GM19035 (cell line): ENCODE measurements at regions not wholly inside any gene's neighbourhood (a gene's known extent, or its start where the extent isn't known, plus 50 kb on each side); places are given as distances from the start of the nearest gene placed in this dataset.

Source experiments
- ATAC-seq: cut with Tn5 transposase; IDR thresholded peaks from one replicate; pipeline ENCODE4 v1.9.1; 2021; ENCODE audit not compliant: unreplicated experiment

DNA sequence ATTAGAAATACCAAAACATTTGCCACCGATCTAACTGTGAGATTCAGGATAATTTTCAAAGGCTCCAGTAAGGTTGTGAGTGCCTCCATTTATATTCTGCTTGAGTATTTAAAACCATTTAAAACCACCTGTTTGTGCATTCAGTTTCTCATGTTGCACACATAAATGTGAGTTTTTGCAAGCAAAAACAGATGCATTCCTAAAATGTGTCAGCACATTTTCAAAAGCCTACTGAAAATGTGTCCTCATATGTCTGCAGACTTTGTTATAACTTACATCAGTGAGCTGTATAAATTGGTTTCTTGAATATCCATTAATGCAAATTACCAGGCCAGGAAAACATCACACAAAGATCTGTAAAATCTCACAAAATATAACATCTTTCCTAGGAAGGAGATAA is 676.6 kb upstream of the EPHA7 start:
- no peak for ATAC-seq

DNA sequence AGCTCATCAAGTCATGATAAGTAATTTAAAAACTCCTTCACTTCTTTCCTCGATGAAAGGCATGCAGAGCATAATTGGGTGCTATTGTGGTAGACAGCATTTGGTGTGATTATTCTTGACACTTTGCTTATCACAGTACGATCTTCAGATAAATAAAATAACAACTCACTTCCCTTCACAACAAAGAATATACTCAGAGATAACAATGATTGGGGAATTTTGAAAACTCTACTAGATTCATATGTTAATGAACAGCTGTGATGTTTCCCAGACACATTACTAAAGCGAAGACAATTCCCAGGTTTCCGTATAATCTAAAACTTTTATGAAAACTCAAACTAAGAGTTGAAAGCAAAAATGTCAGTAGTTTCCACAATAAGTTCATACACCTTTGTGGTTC is 670.6 kb upstream of the EPHA7 start:
- no peak for ATAC-seq

DNA sequence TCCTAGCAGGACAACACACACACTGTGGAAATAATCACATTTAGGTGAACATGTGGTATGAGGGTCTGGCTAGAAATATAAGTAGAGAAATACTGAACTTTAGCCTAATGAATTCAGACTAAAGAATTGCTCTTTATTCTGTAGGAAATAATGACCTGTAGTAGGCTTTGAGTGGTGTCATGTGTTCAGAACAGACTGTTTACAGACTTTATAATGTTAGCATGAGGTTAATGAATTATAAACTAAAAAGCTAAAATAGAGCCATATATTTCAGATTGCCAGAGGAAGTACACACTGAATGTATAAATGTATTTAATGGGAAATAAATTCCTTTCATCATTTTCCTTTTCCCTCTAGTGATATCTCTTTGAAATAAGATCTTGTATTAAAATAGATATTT is 669.5 kb upstream of the EPHA7 start:
- ATAC-seq = no peak

DNA sequence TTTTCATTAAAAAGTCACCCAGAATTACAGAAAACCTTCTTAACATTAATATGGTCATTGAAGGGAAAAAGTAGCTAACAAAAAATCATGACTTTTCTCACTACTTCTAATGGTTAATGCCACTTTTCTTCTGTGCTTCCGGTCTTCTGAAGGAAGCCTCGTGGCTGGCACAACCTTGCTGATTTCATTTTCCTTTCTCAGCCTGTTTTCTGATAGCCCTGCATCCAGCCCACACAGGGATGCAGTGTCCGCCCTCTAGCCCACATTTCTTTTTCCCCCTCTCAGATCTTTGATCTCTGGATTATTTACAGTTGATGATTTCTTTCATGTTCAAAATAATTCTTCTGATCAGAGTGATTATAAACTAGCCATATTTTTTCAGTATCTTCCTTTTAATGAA is 655.4 kb upstream of the EPHA7 start:
- no peak for ATAC-seq

DNA sequence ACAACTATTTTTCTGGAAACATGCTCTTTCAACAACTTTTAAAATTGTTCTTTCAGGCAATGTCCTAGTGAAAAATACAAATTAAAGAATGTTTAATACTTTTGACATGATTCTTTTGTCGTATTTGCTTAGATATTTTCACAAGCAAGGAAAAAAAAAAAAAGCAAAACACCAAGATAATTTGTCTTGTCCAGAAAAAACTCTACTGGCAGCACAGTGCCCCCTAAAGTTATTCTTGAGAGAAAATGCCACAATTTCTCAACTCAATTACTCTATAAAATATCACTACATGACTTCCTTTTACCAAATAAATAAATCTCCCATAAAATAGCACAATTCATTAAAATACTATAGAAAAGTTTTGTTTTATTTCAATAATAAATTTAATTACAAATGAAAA is 652.5 kb upstream of the EPHA7 start:
- ATAC-seq = no peak

DNA sequence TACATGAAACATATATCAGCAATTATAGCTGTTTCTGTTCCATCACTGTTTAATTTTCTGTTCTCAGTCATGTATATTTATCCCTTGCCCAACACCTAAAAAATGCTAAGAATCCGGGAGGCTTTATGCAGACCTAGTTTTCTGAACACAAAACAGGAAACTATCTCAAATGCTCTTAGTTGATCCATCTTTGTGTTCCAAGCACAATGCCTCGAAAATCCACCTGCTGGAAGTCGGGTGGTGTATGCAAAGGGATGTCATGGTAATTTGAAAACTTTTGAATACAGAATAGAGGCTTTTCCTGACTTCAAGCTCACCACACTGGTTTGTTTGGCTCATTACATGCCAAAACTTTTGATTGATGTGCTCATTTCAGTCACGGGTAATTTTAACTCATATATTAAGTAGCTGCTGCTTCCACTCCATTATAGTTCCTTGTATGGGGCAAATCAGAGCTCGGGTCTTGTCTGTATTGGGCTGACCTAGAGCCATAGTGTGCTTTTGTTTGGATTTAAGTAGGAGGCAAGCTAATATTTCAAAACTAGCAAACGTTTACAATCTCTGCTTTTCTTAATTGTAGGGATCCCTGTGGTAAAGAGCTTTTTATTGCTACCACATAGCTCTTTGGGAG is 646.5 kb upstream of the EPHA7 start:
- no peak for ATAC-seq

DNA sequence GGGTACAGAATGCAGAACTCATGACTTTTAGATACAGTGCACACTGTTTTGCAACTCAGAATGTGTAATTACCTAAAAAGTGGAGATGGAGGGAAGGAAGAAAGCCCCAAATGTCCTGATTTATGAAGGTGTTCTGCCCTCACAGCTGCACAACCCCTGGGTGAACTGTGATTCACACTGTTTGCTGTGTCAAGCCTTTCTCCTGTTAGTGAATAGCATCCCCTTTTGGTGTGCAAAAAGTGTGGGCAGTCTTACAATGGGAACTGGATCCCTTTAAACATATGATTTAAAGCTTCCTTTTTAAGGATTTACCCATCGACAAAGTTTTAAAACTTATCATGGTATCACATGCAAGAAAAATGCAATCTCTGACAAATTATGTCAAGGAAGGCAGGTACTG is 633.4 kb upstream of the EPHA7 start:
- ATAC-seq = no peak

DNA sequence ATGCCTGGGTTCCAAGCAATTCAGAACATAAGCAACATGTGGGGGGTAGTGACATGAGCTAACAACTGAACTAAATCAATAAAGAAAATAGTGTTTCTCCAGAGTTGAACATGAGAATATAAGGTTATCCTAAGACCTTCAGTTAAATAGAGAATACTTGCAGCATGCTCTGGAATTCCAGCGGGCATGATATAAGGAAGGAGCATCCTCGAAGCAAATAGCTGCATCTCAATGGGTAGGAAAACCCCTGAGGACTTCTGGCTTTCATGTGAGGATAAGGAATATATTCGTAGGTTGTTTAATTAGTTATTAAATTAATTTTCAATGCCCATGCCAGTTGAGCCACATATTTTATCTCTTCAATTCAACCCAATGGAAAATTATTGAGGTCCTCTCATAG is 631.2 kb upstream of the EPHA7 start:
- ATAC-seq = no peak

DNA sequence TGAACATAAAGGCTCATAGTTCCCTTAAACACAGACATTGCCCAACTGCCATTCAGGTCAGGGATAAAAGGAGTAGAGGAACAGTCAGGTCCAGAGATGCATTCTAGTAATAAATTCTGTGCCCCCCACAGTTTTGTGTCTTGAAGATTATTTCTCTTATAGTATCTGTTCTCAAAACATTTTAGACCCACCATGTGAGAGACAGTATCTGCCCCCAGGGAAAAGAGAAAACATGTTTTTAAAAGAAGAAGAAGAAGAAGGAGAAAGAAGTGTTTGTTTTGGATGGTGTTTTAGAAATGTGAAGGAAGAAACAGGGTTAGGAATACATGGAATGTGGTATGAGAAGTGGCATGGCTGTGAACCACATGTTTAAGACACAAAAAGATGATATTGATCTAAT is 629.6 kb upstream of the EPHA7 start:
- no peak for ATAC-seq

DNA sequence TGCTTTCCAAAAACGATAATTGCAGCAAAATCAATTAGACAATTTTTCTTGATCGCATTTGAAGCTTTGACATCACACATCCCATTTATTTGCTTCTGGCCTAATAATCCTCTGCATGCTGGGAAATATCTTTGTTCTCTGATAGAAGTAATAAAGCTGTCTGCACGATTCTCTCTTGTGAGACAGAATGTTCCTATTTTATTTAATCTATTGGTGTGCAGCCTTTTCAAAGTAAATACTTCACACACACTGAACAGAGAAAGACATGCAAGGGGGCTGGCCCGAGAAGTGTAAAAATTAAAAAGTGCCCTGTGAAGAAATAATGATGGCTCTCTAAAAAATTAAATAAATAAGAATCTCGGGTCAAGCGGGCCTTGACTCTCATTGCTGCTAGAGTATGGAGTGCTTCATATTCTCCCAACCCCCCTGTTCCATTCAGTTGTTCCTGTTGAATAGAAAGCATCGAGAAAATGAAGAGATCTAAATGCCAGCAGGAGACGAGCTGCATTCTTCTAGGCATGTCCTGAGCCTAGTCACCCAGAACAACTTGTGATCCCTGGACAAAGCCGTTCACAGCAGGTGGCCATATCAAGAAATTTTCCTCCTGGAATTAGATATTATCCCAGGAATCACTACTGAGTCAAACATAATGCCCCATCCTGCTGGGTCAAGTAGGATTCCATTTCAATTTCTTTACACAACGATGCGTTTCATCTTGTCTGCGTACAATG is 625.9 kb upstream of the EPHA7 start:
- ATAC-seq = no peak

DNA sequence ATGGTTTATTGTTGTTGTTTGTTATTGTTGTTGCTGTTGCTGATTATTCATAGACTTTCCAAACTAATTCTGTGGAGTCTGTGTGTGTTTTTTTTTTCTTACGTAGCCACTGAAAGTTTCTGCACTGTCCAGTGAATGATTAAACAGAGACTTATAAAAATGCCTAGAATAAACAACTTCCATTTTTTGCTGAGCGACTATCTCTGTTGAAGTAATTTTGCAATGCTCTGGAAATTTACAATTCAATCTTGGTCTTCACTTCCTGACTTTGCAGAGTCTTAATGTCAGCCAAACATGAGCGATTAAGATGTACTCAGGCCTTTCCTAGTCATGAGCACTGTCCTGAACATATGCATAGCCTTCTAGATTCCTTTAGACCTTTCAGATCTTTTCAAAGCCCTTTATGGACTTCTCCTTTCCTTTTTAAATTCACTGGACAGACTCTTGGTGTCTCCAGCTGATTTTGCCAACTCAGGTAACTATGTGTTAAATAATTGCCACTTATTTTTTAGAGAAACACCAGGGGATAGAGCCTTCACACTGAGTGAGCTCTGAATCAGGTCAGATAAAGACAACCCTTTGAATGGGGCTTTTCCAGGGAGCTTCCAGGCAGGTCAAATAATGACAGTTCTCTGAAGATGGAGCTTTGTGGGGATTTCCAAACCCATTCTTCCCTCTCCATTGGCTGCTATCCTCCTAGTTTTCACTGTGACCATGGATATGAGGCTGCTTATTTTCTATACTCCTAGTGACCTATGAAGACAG is 622.8 kb upstream of the EPHA7 start:
- no peak for ATAC-seq

DNA sequence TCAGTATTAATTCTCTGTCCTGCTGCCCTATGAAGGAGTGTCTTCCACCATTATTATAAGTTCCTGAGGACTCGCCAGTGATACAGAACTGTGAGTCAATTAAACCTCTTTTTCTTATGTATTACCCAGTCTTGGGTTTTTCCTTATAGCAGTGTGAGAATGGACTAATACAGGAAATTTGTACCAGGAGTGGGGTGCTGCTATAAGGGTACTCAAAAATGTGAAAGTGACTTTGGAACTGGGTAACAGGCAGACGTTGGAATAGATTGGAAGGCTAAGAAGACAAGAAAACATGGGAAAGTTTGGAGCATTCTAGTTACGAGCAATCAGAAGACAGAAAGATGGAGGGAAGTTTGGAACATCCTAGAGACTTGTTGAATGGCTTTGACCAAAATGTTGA is 616.7 kb upstream of the EPHA7 start:
- no peak for ATAC-seq

DNA sequence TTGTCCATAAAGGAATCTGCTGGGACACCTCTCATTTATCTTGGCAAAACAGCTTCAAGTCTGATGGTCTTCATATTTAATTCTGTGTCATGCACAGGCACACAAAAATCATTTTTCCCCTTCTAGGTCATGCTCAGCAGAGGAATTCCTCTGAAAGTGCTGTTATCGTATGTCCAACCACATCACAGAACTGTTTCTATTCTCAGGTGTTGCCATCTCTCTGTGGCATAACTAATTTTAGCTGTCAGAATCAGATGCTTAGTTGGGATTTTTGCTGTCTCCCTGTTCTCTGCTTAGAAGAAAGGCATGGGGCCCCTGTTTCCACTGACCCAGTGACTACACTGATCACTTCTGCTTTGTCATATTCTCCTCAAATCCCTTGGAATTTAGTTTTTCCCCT is 608.0 kb upstream of the EPHA7 start:
- no peak for ATAC-seq

DNA sequence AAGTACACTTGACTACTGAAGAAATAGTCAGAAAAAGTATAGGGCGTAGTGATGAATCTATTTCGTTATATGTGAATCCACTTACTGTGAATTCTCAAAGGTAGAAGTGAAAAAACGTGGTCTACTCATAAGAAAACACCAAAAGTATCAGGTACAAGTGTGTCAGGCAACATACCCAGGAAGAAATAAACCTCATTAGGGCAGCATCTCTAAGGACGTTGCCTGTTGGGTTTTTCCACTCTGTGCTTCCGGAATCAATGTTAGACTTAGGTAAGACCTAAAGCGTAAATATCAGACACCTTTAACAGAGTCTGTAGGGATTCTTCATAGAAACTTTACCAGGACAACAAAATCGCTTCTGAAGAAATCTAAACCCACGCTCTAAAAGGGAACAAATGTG is 607.2 kb upstream of the EPHA7 start:
- no peak for ATAC-seq

DNA sequence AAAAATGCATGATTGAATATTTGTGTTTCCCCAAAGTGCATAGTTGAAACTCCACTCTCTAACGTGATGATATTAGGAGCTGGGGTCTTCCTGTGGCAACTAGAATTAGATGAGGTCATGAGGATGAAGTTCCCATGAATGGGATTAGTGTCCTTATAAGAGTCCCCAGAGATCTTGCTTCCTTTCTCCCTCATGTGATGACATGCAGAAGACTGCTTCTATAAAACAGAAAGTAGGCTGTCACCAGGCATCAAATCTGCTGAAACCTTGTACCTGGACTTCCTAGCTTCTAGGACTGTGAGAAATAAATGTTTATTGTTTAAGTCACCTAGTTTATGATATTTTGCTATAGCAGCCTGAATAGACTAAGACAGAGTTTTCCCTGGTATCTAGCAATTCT is 586.5 kb upstream of the EPHA7 start:
- ATAC-seq = no peak

DNA sequence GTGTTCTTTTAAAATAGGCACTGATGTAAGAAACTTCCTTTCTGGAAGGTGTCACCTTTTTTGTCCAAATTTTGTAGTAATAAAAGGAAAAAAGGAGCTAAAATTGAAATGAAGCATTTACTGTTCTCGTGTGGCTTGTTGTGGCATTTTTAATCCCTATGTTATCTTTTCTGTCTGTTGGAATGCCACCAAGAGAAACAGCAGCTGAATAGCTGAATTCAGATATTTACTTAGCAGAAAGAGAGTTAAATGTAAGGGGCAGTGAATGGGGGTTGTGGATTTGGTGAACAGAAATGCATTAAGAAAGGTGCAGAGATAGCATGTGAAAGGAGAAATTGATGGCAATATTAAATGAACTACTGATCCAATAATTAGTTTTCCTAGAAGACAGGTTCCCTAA is 573.6 kb upstream of the EPHA7 start:
- no peak for ATAC-seq

DNA sequence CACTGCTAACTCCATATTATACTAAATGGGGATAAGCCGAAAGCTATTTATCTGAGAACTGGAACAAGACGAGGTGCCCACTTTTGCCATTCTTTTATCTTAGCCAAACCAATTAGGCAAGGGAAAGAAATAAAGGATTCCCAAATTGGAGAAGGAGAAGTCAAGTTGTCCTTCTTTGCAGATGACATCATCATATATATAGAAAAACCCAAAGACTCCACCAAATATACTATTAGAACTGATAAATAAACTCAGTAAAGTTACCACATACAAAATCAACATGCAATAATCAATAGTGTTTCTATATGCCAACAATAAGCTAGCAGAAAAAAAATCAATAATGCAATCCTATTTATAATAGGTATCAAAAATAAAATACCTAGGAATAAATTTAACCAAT is 570.3 kb upstream of the EPHA7 start:
- no peak for ATAC-seq

DNA sequence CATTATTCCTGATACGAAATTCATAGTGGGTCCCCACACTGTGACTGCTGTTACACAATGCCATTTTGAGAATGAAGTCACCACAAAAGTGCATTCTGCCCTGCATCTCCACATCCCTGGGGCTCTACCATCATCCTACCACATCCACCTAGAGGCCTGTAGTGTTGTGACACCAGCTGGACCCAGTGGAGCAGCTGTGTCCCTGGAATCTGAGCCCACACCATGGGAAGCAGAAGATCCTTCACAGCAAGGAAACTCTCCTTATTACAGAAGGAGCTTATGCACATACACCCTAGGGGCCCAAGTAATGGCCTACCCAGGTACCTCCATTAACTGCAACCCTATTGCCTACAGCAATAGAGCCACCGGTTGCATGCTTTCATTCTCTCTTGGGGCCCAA is 566.6 kb upstream of the EPHA7 start:
- no peak for ATAC-seq

DNA sequence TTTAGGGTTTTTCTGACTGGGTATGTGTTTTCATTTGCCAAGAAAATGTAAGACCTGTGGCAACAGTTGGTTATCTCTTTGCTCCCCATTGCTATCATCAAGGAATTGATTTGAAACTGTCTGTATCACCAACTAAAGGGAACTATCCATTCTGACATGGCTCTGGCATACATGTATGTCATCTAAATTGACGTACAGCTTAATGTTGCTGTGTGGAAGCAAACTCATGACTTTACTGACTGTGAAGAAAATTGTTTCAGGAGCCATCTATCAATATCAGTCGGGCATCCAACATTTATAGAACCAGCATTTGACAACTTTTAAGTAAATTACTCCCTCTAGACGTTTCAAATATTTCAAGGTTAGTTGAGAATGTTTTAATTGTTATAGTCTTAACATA is 555.8 kb upstream of the EPHA7 start:
- ATAC-seq = no peak

DNA sequence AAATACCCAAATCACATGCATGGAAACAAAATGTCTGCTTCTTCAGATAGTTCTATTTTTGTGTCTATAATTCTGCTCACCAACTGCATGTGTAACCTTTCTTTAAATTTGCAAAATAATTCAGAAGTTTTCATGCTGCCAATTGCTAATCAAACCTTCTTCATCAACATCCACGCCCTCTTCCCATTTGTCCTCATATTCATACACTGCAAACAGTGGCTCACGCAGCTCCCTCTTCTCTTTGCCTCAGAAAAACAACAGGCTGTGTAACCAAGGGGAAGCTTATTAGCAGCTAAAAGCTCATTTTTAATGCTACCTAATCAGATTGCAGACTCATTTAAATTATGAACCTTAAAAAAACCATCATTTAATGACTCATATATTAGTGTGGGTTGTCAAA is 555.0 kb upstream of the EPHA7 start:
- ATAC-seq = no peak

DNA sequence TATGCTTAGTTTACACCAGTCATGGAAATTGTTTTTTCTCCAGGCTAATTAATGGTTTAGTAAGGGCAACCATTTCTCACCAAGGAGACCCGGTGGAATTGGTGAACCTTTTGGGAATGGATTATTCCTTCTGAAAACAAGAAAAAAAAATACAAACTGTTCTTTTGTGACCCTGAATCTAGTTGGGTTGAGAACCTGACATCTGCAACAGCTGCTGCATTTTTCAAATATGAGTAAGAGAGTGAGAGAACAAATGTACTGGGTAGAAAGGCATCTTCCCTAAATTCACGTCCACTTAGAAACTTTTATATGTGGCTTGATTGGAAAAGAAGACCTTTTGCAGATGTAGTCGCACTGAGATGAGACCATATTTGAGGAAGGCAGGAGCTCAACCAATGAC is 553.4 kb upstream of the EPHA7 start:
- no peak for ATAC-seq

DNA sequence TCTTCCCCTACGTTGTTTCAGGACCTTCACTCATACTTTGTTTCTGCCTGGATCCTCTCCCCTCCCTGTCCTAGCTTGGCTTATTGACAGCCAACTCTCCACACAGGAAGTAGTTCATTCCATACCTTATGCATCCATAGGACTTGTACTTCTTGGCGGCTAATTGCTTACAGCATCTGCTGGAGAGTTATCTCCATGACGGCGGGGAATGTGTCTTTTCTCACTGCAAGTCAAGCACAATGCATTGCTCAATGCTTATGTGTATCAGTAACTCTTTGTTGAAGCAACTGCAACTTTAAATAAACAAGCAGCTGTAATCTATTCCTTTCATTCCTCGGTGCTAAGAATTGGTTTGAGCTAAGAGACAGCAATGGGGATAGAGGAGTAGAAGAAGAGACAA is 551.3 kb upstream of the EPHA7 start:
- ATAC-seq = no peak
